Vagina (tissue), 2 donors: ENCODE measurements at regions not wholly inside any gene's neighbourhood (a gene's known extent, or its start where the extent isn't known, plus 50 kb on each side); places are given as distances from the start of the nearest gene placed in this dataset.

ENCODE experiments used
- DNase-seq, 2 donors: peaks; one replicate each; pipeline ENCODE4 v3.0.0-alpha.2; 2017; ENCODE audit errors: extremely low spot score in 2 of 2
- H3K27ac ChIP-seq: fragments of 200-600 bp; sonication (generic); one replicate; pipeline ENCODE4 v1.5.1; 2019
- H3K27me3 ChIP-seq: fragments of 200-600 bp; sonication (generic); one replicate; pipeline ENCODE4 v1.5.1; 2019
- H3K36me3 ChIP-seq, 2 donors: fragments of 200-600 bp; sonication (generic); one replicate each; pipeline ENCODE4 v1.5.1; 2017 to 2019
- H3K4me1 ChIP-seq: fragments of 200-600 bp; sonication (generic); one replicate; pipeline ENCODE4 v1.5.1; 2019
- H3K4me3 ChIP-seq, 2 donors: fragments of 200-600 bp; sonication (generic); 1 replicate in 1 of 2; 2 replicates in 1 of 2; pipeline ENCODE4 v1.5.1; 2016 to 2019
- H3K9me3 ChIP-seq: fragments of 200-600 bp; sonication (generic); one replicate; pipeline ENCODE4 v1.5.1; 2019
- POLR2A ChIP-seq, 2 donors: fragments of 450-650 bp; IDR thresholded peaks; one replicate each; pipeline ENCODE4 v1.6.1; 2017; ENCODE audit warnings: antibody characterized with exemption in 2 of 2, mild to moderate bottlenecking in 2 of 2, moderate library complexity in 2 of 2
- POLR2AphosphoS5 ChIP-seq, 2 donors: sonication (generic); formaldehyde crosslinking; IDR thresholded peaks; one replicate each; pipeline ENCODE4 v1.9.0; 2017; ENCODE audit warnings: antibody characterized with exemption in 2 of 2, mild to moderate bottlenecking in 2 of 2, low read depth in 1 of 2; ENCODE audit not compliant: insufficient read depth in 1 of 2
- intact Hi-C: fragments of 100-400 bp; cut with DNase I; formaldehyde crosslinking; loops from one replicate; pipeline ENCODE4 v1.15.1; 2023
- TF ChIP-seq, protein P1 (sequence below), 3 experiments: fragments of 450-650 bp in 2 of 3; fragments of 200-600 bp in 1 of 3; sonication (generic) in 1 of 3; IDR thresholded peaks; one replicate each; pipeline ENCODE4 v1.5.1; 2017 to 2019; ENCODE audit warnings: antibody characterized with exemption in 3 of 3, mild to moderate bottlenecking in 2 of 3, moderate library complexity in 2 of 3

DNA sequence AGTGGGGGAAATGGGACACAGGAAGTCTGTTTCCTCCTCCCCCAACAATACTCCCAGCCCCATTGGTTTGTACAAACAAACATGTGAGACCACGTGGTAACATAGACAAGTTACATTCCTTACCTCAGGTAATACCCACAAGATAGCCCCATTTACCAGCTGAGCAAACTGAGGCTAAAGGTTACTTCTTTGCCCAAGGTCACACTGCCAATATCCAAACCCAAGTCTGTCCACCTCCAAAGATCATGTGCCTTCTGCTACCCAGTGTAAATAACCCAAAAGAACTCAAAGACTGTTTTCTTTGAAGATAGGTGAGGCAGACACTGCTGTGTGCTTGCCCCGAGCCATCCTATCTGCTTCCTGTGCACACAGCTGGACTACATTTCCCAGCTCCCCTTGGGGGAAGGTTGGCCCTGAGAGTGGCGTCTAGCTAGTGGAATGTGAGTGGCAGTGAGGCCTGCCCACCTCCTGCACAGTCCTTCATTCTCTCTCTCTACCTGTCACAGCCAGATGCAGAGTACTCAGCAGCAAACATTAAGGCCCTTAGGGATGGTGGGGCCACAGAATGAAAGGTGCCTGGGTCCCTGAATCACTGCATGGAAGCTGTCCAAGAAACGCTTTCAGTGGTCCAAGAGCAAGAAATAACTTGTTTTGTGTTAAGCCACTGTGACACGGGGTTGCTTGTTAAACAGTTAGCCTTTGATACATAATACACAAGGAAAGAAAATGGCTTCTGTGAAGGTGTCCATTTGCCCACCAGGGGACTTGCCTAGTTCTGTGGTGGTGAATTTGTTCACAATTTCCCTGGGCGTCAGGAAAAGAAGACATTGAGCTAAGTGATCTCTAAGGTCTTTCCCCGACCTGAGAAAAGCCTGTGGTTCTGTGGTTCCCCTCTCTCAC, 257.7 kb upstream of the NFE2L3 start:
- Histone ChIP-seq H3K36me3 (no peaks in the 10 kb centered on the region), H3K27me3 (no peaks in the 10 kb centered on the region), H3K9me3 (no peaks in the 10 kb centered on the region), H3K27ac (no peak overlapping the region), H3K4me1 (peaks cover 16% of the 10 kb centered on the region), H3K4me3 (no peak overlapping the region)
- TF ChIP-seq POLR2A (IDR thresholded peaks at IDR 0.05) (no peak), POLR2AphosphoS5 (IDR thresholded peaks at IDR 0.05; ENCODE audit: insufficient read depth in 1 of 2, low read depth in 1 of 2) (no peak)
- TF ChIP-seq, protein P1, sequence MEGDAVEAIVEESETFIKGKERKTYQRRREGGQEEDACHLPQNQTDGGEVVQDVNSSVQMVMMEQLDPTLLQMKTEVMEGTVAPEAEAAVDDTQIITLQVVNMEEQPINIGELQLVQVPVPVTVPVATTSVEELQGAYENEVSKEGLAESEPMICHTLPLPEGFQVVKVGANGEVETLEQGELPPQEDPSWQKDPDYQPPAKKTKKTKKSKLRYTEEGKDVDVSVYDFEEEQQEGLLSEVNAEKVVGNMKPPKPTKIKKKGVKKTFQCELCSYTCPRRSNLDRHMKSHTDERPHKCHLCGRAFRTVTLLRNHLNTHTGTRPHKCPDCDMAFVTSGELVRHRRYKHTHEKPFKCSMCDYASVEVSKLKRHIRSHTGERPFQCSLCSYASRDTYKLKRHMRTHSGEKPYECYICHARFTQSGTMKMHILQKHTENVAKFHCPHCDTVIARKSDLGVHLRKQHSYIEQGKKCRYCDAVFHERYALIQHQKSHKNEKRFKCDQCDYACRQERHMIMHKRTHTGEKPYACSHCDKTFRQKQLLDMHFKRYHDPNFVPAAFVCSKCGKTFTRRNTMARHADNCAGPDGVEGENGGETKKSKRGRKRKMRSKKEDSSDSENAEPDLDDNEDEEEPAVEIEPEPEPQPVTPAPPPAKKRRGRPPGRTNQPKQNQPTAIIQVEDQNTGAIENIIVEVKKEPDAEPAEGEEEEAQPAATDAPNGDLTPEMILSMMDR (IDR thresholded peaks at IDR 0.05), result no peak
- intact Hi-C loops, result loop anchor here (10.0 kb wide), 2 partner anchors 171 to 471 kb away; no protein-coding TSS in a partner anchor
- peak in 1 of 2 donors; percentile 75 for DNase-seq

DNA sequence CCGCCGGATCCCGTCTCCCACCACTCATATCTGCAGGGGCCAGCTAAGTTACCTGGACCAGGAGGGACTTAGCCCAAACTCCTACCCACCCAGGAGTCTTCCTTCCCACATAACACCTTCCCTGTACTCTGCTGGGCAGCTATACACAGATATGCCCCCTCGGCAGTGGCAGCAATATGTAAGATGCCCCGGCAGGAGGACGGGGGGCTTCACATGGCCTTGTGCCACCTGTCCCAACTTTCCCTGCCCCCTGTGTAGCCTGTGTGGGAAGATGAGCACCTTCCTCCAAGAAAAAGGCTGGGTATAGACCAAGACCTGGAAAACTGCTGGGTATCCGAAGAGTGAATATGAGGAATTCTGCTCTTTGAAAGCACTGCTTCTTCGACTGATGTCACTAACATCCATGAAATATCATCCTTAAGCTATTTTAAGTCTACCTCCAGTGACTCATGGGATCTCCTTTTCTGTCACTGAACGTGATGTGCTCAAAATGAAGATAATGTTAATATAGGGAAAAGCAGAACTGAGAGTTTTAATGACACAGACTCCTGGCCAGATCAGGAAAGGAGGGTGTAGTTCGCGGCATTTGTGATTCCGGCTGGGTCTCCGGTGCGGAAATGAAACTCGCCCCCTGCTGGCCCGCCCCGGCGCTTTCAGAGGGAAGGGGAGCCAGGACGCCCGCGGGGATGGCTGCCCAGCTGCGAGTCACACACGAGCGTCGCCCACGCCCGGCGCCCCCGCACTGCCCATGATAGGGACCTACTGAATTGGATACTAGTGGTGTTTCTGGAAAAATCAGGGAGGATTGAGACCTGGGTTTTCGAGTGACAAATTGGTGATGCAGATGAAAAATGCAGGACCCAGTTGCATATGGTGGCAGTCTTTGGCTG, 256.9 kb upstream of the NFE2L3 start:
- H3K27ac ChIP-seq, result no peak overlapping the region

DNA sequence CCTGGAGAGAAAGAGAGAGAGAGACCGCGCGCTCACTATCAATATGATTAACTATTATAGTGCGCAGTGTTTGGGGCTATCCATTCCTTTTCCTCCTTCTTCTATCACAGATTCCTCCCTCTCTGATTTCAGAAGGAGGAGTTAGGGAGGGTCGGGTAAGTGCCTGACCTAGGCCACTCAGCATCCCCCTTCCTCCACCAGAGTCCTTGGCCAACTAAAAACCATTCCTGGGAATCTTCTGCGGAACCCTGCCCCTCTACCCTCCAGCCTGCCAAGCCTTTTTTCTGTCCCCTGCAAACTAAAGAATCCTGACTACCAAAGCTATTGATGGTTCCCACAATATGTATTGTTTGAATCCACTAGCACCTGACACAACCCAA, 256.2 kb upstream of the NFE2L3 start:
- H3K4me3 ChIP-seq, result no peak overlapping the region
- no peak for DNase-seq
- H3K36me3 ChIP-seq, result no peaks in the 10 kb centered on the region
- H3K4me1 ChIP-seq, result peaks cover 16% of the 10 kb centered on the region
- intact Hi-C loops, result loop anchor here (10.0 kb wide), 2 partner anchors 169 to 469 kb away; no protein-coding TSS in a partner anchor
- H3K27me3 ChIP-seq, result no peaks in the 10 kb centered on the region
- no peaks in the 10 kb centered on the region for H3K9me3 ChIP-seq
- no peak overlapping the region for H3K27ac ChIP-seq
- no peak for TF ChIP-seq POLR2AphosphoS5 (IDR thresholded peaks at IDR 0.05; ENCODE audit: insufficient read depth in 1 of 2, low read depth in 1 of 2)
- TF ChIP-seq POLR2A (IDR thresholded peaks at IDR 0.05), result no peak
- TF ChIP-seq, protein P1 (IDR thresholded peaks at IDR 0.05), result no peak

More for the DNA sequence above, 256.9 kb upstream of the NFE2L3 start:
- peak overlapping the region in 1 of 2 donors; percentile 15 for H3K4me3 ChIP-seq
- TF ChIP-seq, protein P1 (IDR thresholded peaks at IDR 0.05), result peak; percentile 30 to 57 (median 41)
- no peak for TF ChIP-seq POLR2A (IDR thresholded peaks at IDR 0.05)
- peak in 1 of 2 donors; percentile 11 for TF ChIP-seq POLR2AphosphoS5 (IDR thresholded peaks at IDR 0.05; ENCODE audit: insufficient read depth in 1 of 2, low read depth in 1 of 2)
- intact Hi-C loops, result loop anchor here (10.0 kb wide), 2 partner anchors 170 to 470 kb away; no protein-coding TSS in a partner anchor
- no peaks in the 10 kb centered on the region for H3K27me3 ChIP-seq
- no peaks in the 10 kb centered on the region for H3K36me3 ChIP-seq
- H3K4me1 ChIP-seq, result peaks cover 16% of the 10 kb centered on the region
- no peaks in the 10 kb centered on the region for H3K9me3 ChIP-seq
- peak in 1 of 2 donors; percentile 82 for DNase-seq

DNA sequence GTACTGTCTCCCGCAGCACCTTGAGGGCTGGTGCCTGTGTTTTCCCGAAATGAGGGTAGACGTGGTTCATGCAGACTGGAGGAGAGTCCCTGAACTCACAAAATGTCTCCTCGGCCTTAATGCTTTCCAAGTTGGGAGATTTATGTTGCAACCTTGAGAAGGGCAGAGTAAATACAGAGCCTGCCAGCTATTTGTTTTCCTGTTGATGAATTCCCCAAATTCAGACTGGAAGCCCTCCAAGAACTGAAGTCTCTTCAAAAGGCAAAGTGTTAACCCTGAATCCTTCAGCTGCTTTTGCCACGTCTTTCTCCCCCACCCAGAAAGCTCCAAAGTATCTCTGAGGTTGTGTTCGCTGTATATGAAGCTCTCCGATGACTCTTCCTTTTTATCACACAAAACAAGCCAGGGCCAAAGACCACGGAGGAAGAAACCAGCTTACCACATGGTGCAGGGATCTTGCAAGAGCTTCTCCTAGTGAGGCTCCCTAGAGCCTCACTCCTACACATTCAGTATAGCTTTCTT, 254.7 kb upstream of the NFE2L3 start:
- H3K27me3 ChIP-seq, result no peaks in the 10 kb centered on the region
- intact Hi-C loops, result loop anchor here (10.0 kb wide), 2 partner anchors 167 to 467 kb away; no protein-coding TSS in a partner anchor
- no peaks in the 10 kb centered on the region for H3K36me3 ChIP-seq

More for the DNA sequence above, 254.7 kb upstream of the NFE2L3 start:
- no peak for TF ChIP-seq POLR2A (IDR thresholded peaks at IDR 0.05)
- TF ChIP-seq, protein P1 (IDR thresholded peaks at IDR 0.05), result no peak
- TF ChIP-seq POLR2AphosphoS5 (IDR thresholded peaks at IDR 0.05; ENCODE audit: insufficient read depth in 1 of 2, low read depth in 1 of 2), result no peak
- no peak for DNase-seq
- no peak overlapping the region for H3K27ac ChIP-seq
- no peaks in the 10 kb centered on the region for H3K9me3 ChIP-seq
- no peak overlapping the region for H3K4me3 ChIP-seq
- peaks cover 16% of the 10 kb centered on the region for H3K4me1 ChIP-seq
